Common myeloid progenitor, CD34-positive (primary cell): ENCODE measurements at regions not wholly inside any gene's neighbourhood (a gene's known extent, or its start where the extent isn't known, plus 50 kb on each side); places are given as distances from the start of the nearest gene placed in this dataset.

ENCODE experiments used
- CTCF ChIA-PET: fragments of 350-600 bp; sonication (Branson Sonifier 250); formaldehyde crosslinking; loops from one replicate; lab custom pipeline; 2021; ENCODE audit warnings: antibody characterized with exemption; lab: Charles Lee
- POLR2A ChIA-PET: fragments of 350-600 bp; sonication (Branson Sonifier 250); formaldehyde crosslinking; loops from one replicate; lab custom pipeline; 2021; ENCODE audit warnings: antibody characterized with exemption; lab: Charles Lee
- DNase-seq, 3 donors: peaks; one replicate each; pipeline versions ENCODE4 v3.0.0 to v3.0.0-alpha.2; 2013
- H3K27ac ChIP-seq, 2 experiments: 1 replicate in 1 of 2; 2 replicates in 1 of 2; pipeline ENCODE4 v1.7.0; 2013; ENCODE audit warnings: inconsistent platforms in 2 of 2, low read length in 2 of 2, mild to moderate bottlenecking in 2 of 2, low read depth in 1 of 2, moderate library complexity in 1 of 2; ENCODE audit not compliant: severe bottlenecking in 2 of 2, insufficient read depth in 1 of 2, poor library complexity in 1 of 2
- H3K27me3 ChIP-seq, 5 experiments: replicated peaks in 2 of 5; 1 replicate in 3 of 5; 2 replicates in 2 of 5; pipeline versions ENCODE4 v1.6.1 to v1.7.0; 2013; ENCODE audit warnings: low read length in 4 of 5, mild to moderate bottlenecking in 2 of 5, moderate library complexity in 2 of 5, inconsistent platforms in 1 of 5; ENCODE audit not compliant: insufficient read depth in 5 of 5, control insufficient read depth in 4 of 5
- H3K36me3 ChIP-seq, 4 experiments: 1 replicate in 2 of 4; 2 replicates in 2 of 4; pipeline versions ENCODE4 v1.6.1 to v1.7.0; 2013; ENCODE audit warnings: low read length in 3 of 4, control low read depth in 1 of 4, mild to moderate bottlenecking in 1 of 4; ENCODE audit not compliant: control insufficient read depth in 4 of 4, insufficient read depth in 4 of 4
- H3K4me1 ChIP-seq, 4 experiments: 1 replicate in 3 of 4; 2 replicates in 1 of 4; pipeline versions ENCODE4 v1.6.1 to v1.7.1; 2013; ENCODE audit warnings: low read length in 3 of 4, mild to moderate bottlenecking in 3 of 4, control low read depth in 1 of 4, inconsistent platforms in 1 of 4, moderate library complexity in 1 of 4; ENCODE audit not compliant: control insufficient read depth in 4 of 4, insufficient read depth in 4 of 4; ENCODE audit errors: control extremely low read depth in 1 of 4
- H3K4me3 ChIP-seq, 7 experiments: 1 replicate in 4 of 7; 2 replicates in 3 of 7; pipeline versions ENCODE4 v1.5.1 to v1.7.0; 2013; ENCODE audit warnings: mild to moderate bottlenecking in 7 of 7, low read length in 6 of 7, moderate library complexity in 6 of 7, inconsistent platforms in 2 of 7, low read depth in 2 of 7, control low read depth in 1 of 7; ENCODE audit not compliant: insufficient read depth in 4 of 7, control insufficient read depth in 1 of 7; ENCODE audit errors: extremely low read depth in 1 of 7
- H3K9me3 ChIP-seq, 5 experiments: 1 replicate in 4 of 5; 2 replicates in 1 of 5; pipeline versions ENCODE4 v1.6.1 to v1.7.1; 2013; ENCODE audit warnings: low read length in 4 of 5, mild to moderate bottlenecking in 2 of 5, inconsistent platforms in 1 of 5, low read depth in 1 of 5, moderate library complexity in 1 of 5; ENCODE audit not compliant: control insufficient read depth in 4 of 5, insufficient read depth in 2 of 5; ENCODE audit errors: control extremely low read depth in 1 of 5
- WGBS: methylation state at CpG from one replicate; pipeline ENCODE4 v1.1.5; 2013; ENCODE audit not compliant: insufficient coverage; 5-methylcytosine and 5-hydroxymethylcytosine counted together

DNA sequence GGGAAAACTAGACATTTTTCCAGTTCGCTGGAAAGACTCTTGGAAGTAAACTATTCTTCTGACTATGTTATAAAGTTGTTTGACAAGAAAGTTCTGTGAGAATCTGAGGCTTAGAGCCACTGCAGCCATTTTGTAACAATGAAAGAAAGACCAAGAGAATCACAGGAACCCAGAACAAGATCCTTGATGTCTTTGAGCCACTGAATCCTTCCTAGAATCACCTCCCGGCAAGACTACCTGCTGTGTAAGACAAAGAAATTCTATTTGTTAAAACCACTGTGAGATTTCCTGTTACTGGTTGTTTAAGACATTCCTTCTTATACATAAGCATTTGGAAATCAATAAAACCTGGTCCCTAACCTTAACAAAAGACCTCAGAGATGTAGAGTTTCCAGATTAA is 175.7 kb upstream of the RASGEF1B start:
- CTCF ChIA-PET = no interaction called here
- no CpG with 5 or more reads among the region's 2 CpGs for WGBS
- Histone ChIP-seq H3K9me3 (no peaks in the 10 kb centered on the region), H3K36me3 (no peaks in the 10 kb centered on the region), H3K4me1 (peaks cover 10 to 46% (median 34%) of the 10 kb centered on the region in 4 experiments), H3K27me3 (no peaks in the 10 kb centered on the region), H3K4me3 (no peak overlapping the region), H3K27ac (no peak overlapping the region)
- DNase-seq = no peak
- POLR2A ChIA-PET = no interaction called here

DNA sequence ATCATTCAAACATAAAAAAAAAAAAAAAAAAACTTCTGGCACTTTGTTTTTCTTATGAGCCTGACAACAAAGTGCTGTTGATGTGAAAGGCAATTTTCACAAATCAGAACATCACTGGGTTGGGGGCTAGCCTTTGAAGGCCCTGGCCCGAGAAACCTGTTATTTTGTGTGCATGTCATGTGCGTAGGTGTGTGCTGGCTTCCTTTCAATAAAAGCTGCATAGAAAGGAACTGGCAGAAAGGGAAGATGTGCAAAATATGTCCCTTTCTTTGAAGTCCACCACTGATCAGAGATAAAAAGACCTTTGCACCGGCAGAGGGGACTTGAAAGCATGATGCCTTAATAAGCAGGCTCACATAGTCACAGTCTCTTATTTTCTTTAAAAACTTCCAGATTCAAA is 170.8 kb upstream of the RASGEF1B start:
- Histone ChIP-seq H3K9me3 (no peaks in the 10 kb centered on the region), H3K27ac (no peak overlapping the region), H3K4me1 (peaks cover 0 to 3% (median under 1%) of the 10 kb centered on the region in 4 experiments), H3K27me3 (no peaks in the 10 kb centered on the region), H3K4me3 (no peak overlapping the region), H3K36me3 (no peaks in the 10 kb centered on the region)
- ChIA-PET POLR2A (no interaction called here), CTCF (no interaction called here)
- no peak for DNase-seq
- WGBS = 94% methylated on average over 3 of the region's 3 CpGs

DNA sequence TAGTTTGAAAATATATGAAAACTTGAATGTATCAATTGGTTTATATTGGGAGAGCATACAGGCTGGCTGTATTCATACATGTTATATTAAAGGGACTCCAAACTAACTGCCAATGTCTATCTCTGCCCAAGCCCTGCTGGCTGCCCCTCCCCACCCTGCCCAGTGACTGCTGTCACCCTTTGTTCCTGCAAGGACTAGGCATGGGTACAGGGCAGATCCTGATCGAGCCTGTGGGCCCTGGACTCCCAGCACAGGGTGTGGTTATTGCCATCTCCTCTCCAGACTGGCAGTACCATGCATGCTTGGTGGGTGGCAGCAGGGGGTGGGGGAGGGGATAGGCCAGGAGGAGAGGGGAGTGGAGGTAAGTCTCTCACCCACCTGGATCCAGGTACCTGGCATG is 167.5 kb upstream of the RASGEF1B start:
- H3K27me3 ChIP-seq = no peaks in the 10 kb centered on the region
- H3K27ac ChIP-seq = no peak overlapping the region
- H3K4me1 ChIP-seq = peaks cover 0 to 11% (median 3%) of the 10 kb centered on the region in 4 experiments
- H3K36me3 ChIP-seq = no peaks in the 10 kb centered on the region
- no CpG with 5 or more reads among the region's 1 CpG for WGBS
- no peak overlapping the region for H3K4me3 ChIP-seq
- CTCF ChIA-PET = no interaction called here
- no peaks in the 10 kb centered on the region for H3K9me3 ChIP-seq
- POLR2A ChIA-PET = no interaction called here
- no peak for DNase-seq

DNA sequence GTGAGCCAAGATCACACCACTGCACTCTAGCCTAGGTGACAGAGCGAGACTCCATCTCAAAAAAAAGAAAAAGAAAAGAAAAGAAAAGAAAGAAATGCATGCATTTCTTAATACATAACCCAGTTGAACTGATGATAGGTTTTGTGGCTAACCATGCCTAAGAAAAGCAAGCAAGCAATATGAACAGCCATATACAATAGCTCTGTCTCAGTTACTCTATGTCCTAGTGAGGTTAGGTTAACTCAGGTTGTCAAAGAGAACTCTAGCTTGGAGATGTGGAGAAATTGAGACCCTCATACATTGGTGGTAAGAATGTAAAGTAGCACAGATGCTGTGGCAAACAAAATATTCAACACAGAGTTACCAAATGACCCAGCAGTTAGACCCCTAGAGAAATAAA is 167.0 kb upstream of the RASGEF1B start:
- H3K27me3 ChIP-seq = no peaks in the 10 kb centered on the region
- ChIA-PET CTCF (no interaction called here), POLR2A (no interaction called here)
- H3K4me3 ChIP-seq = no peak overlapping the region
- WGBS = 100% methylated on average over 1 of the region's 1 CpG
- H3K27ac ChIP-seq = no peak overlapping the region
- peaks cover 0 to 11% (median 3%) of the 10 kb centered on the region in 4 experiments for H3K4me1 ChIP-seq
- no peaks in the 10 kb centered on the region for H3K36me3 ChIP-seq
- H3K9me3 ChIP-seq = no peaks in the 10 kb centered on the region
- DNase-seq = no peak

DNA sequence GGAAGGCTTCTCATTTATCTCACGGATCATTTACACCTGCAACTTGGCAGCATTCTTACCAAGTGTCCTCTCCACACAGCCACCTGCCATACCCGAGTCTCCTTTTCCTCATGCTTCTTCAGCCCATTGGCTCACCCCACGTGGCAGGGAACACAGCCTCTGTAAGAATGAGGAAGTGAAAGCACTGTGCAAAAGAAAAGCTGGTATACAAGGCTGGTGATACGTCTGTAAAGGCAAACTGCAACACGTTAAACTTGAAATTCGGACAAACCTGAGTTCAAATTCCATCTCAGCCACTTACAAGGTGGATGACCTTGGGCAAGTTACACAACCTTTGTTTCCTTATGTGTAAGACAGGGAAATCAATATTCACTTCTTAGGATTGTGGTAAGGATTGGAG is 164.0 kb upstream of the RASGEF1B start:
- peak; percentile 33 to 74 (median 63) for DNase-seq
- Histone ChIP-seq H3K9me3 (no peaks in the 10 kb centered on the region), H3K36me3 (no peaks in the 10 kb centered on the region), H3K4me3 (peak overlapping the region in 2 of 7 experiments; percentile 12 to 54), H3K4me1 (peaks cover 0 to 11% (median 5%) of the 10 kb centered on the region in 4 experiments), H3K27ac (no peak overlapping the region), H3K27me3 (no peaks in the 10 kb centered on the region)
- ChIA-PET POLR2A (no interaction called here), CTCF (interaction anchor here (3.1 kb wide), 1 partner anchor 8 kb away, joined by 8 read pairs; no protein-coding TSS in a partner anchor)
- 46% methylated on average over 5 of the region's 6 CpGs for WGBS

DNA sequence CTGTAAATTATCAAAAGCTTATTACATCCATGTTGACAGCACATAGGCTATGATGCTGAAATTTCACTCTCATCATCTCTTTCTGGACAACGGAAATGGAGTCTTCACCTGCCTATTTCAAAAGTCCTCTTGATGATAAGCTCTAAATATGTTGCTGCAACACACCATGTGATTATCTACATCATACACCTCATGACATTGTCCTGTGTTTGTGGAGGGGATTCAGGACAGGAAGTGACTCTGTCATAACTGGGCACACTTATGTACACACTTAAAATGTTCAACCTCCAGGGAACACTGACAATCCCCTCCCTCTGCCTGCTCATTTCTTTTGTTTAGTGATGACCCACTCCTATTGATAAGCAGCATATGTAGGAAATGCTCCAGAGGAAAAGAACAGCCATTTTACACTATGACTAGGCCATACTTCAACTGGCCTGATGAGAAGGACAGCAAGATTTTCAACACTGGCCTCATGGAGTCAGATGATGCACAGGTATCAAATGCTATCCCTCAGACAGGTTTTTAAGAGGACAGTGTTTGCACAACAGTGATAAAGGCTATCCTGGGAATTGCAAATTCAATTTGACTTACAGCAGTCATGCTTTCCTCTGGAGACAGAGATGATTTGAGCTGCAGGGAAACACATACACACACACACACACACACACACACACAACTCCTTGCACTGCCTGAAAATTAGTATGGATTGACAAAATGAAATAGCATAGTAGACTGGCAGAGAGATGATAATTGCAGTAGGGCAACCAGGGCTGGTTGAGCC is 163.3 kb upstream of the RASGEF1B start:
- Histone ChIP-seq H3K9me3 (no peaks in the 10 kb centered on the region), H3K27ac (no peak overlapping the region), H3K4me1 (peaks cover 0 to 11% (median 5%) of the 10 kb centered on the region in 4 experiments), H3K36me3 (no peaks in the 10 kb centered on the region), H3K4me3 (no peak overlapping the region), H3K27me3 (no peaks in the 10 kb centered on the region)
- DNase-seq = no peak
- ChIA-PET CTCF (interaction anchor here (0.5 to 3.1 kb wide), 5 partner anchors 9 to 215 kb away, joined by 3 to 8 read pairs (median 3); no protein-coding TSS in a partner anchor), POLR2A (no interaction called here)
- WGBS = 100% methylated on average over 1 of the region's 1 CpG

DNA sequence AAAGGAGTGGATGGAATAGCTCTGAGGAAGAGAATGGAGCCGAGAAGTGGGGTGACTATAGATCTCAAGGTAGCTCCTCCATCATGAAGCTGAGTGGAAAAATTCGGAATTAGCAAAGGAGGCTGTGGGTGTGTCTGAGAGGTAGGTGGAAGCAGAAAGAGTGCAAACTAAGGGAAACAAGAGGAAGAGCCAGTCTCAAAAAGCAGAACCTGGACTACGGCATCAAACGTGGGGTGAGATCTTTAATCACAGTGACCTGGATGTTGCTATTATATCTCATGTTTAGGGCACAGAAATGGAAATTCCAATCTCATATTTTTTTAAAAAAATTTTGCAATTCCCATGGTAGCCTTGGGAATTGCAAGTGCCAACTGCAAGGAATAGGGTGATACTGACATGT is 162.5 kb upstream of the RASGEF1B start:
- Histone ChIP-seq H3K27ac (no peak overlapping the region), H3K4me3 (no peak overlapping the region), H3K9me3 (no peaks in the 10 kb centered on the region), H3K4me1 (peaks cover 0 to 11% (median 5%) of the 10 kb centered on the region in 4 experiments), H3K36me3 (no peaks in the 10 kb centered on the region), H3K27me3 (no peaks in the 10 kb centered on the region)
- CTCF ChIA-PET = interaction anchor here (0.5 to 3.1 kb wide), 6 partner anchors 9 to 215 kb away, joined by 3 to 8 read pairs (median 3); no protein-coding TSS in a partner anchor
- POLR2A ChIA-PET = no interaction called here
- DNase-seq = no peak
- 91% methylated on average over 4 of the region's 4 CpGs for WGBS
